Adrenal gland (tissue), 5 donors: ENCODE measurements at regions not wholly inside any gene's neighbourhood (a gene's known extent, or its start where the extent isn't known, plus 50 kb on each side); places are given as distances from the start of the nearest gene placed in this dataset.
"Not testable (repeated sequence)": the region's sequence is repeated elsewhere in the genome, so short reads cannot be mapped to it uniquely, and the experiment has no call there.

Source experiments
- CTCF ChIP-seq, 6 experiments: fragments of 450-650 bp in 4 of 6; fragments of 200-600 bp in 2 of 6; sonication (generic) in 1 of 6; IDR thresholded peaks; 1 replicate in 5 of 6; 2 replicates in 1 of 6; pipeline versions ENCODE4 v1.5.1 to v1.8.0; 2016 to 2021; ENCODE audit warnings: antibody characterized with exemption in 6 of 6, mild to moderate bottlenecking in 2 of 6, moderate library complexity in 1 of 6
- POLR2A ChIP-seq, 2 donors: fragments of 450-650 bp; IDR thresholded peaks; one replicate each; pipeline ENCODE4 v1.6.1; 2017; ENCODE audit warnings: antibody characterized with exemption in 2 of 2, mild to moderate bottlenecking in 2 of 2, moderate library complexity in 1 of 2
- donor health status: DM: no; HTN: no; CAD: no.

DNA sequence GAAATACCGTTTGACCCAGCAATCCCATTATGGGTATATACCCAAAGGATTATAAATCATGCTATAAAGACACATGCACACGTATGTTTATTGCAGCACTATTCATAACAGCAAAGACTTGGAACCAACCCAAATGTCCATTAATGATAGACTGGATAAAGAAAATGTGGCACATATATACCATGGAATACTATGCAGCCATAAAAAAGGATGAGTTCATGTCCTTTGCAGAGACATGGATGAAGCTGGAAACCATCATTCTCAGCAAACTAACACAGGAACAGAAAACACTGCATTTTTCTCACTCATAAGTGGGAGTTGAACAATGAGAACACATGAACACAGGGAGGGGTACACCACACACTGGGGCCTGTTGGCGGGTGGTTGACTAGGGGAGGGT lies 411.3 kb downstream of the RPS6KC1 start:
- TF ChIP-seq CTCF, POLR2A (IDR thresholded peaks at IDR 0.05): not testable (repeated sequence)
